Thyroid gland (tissue), 4 donors: ENCODE measurements at regions not wholly inside any gene's neighbourhood (a gene's known extent, or its start where the extent isn't known, plus 50 kb on each side); places are given as distances from the start of the nearest gene placed in this dataset.
"Not testable (repeated sequence)": the region's sequence is repeated elsewhere in the genome, so short reads cannot be mapped to it uniquely, and the experiment has no call there.

Experiments
- DNase-seq, 2 donors: peaks; one replicate each; pipeline ENCODE4 v3.0.0-alpha.2; 2019
- H3K27ac ChIP-seq, 3 donors: fragments of 200-600 bp; sonication (generic); 1 replicate in 2 of 3; 2 replicates in 1 of 3; pipeline ENCODE4 v1.5.1; 2016 to 2019; ENCODE audit warnings: mild to moderate bottlenecking in 1 of 3, moderate library complexity in 1 of 3
- H3K27me3 ChIP-seq: fragments of 200-600 bp; sonication (generic); one replicate; pipeline ENCODE4 v1.5.1; 2019
- H3K36me3 ChIP-seq, 2 donors: fragments of 200-600 bp; sonication (generic); one replicate each; pipeline ENCODE4 v1.5.1; 2016 to 2019
- H3K4me1 ChIP-seq, 2 donors: fragments of 200-600 bp; sonication (generic); one replicate each; pipeline ENCODE4 v1.5.1; 2017 to 2019
- H3K4me3 ChIP-seq, 3 donors: fragments of 200-600 bp; sonication (generic); replicated peaks in 1 of 3; 1 replicate in 2 of 3; 2 replicates in 1 of 3; pipeline ENCODE4 v1.5.1; 2016; ENCODE audit warnings: mild to moderate bottlenecking in 1 of 3
- H3K9me3 ChIP-seq: fragments of 200-600 bp; sonication (generic); one replicate; pipeline ENCODE4 v1.5.1; 2017
- POLR2A ChIP-seq, 2 donors: fragments of 450-650 bp; IDR thresholded peaks; one replicate each; pipeline ENCODE4 v1.6.1; 2017; ENCODE audit warnings: antibody characterized with exemption in 2 of 2, mild to moderate bottlenecking in 2 of 2, moderate library complexity in 1 of 2
- WGBS, 2 donors: methylation state at CpG; one replicate each; pipeline ENCODE4 v1.1.5; 2017; 5-methylcytosine and 5-hydroxymethylcytosine counted together
- intact Hi-C: fragments of 100-400 bp; cut with DNase I; formaldehyde crosslinking; loops from one replicate; pipeline ENCODE4 v1.15.1; 2023
- TF ChIP-seq, protein P1 (sequence below), 6 experiments: fragments of 200-600 bp in 3 of 6; fragments of 450-650 bp in 3 of 6; sonication (generic) in 3 of 6; IDR thresholded peaks; one replicate each; pipeline ENCODE4 v1.5.1; 2016 to 2019; ENCODE audit warnings: antibody characterized with exemption in 6 of 6, mild to moderate bottlenecking in 2 of 6, inconsistent platforms in 1 of 6, moderate library complexity in 1 of 6

DNA sequence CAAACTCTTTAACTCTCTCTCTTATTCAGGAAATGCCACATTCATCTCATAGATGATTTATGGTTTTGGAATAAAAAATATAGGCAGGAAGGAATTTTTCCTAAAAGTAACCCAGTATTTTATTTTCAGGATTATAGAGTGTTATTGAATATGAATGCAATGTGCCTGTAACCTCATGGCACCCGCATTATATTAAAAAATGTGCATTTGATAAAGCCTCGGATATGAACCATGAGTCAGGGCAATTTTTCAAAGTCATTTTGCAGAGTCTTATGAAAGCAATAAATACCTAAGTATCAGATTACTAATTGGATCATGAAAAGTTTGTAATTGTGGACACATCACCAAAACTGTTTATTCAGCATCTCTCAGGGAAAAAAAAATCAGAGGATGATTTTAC is 573.8 kb downstream of the TSN start:
- no peaks in the 10 kb centered on the region for H3K9me3 ChIP-seq
- TF ChIP-seq POLR2A (IDR thresholded peaks at IDR 0.05): no peak
- TF ChIP-seq, protein P1, sequence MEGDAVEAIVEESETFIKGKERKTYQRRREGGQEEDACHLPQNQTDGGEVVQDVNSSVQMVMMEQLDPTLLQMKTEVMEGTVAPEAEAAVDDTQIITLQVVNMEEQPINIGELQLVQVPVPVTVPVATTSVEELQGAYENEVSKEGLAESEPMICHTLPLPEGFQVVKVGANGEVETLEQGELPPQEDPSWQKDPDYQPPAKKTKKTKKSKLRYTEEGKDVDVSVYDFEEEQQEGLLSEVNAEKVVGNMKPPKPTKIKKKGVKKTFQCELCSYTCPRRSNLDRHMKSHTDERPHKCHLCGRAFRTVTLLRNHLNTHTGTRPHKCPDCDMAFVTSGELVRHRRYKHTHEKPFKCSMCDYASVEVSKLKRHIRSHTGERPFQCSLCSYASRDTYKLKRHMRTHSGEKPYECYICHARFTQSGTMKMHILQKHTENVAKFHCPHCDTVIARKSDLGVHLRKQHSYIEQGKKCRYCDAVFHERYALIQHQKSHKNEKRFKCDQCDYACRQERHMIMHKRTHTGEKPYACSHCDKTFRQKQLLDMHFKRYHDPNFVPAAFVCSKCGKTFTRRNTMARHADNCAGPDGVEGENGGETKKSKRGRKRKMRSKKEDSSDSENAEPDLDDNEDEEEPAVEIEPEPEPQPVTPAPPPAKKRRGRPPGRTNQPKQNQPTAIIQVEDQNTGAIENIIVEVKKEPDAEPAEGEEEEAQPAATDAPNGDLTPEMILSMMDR (IDR thresholded peaks at IDR 0.05): no peak
- DNase-seq: no peak
- 82% methylated on average over 2 of the region's 2 CpGs for WGBS, 2 donors
- H3K4me3 ChIP-seq: no peak overlapping the region
- intact Hi-C loops: no loop called here
- no peaks in the 10 kb centered on the region for H3K27me3 ChIP-seq
- H3K27ac ChIP-seq: no peak overlapping the region
- H3K4me1 ChIP-seq: no peaks in the 10 kb centered on the region
- no peaks in the 10 kb centered on the region for H3K36me3 ChIP-seq

DNA sequence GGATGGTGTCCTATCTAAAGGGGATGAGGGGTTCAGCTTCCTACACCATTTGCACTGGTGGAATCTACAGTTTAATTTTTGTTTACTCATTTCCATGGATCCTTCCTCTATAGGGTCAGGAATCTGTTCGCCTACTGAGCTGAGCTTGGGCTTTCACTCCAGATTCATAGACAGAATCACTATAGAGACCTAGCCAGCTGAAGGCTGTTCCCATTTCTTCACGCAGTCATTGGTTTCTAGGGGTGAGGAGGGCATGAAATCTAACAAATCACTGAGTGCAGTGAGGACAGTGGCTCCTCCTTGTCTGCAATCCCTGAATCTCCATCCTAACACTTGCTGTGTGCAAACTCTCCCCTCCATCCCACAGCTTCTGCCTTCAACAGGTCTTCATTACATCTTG is 578.5 kb downstream of the TSN start:
- 82 to 89% methylated on average over 2 of the region's 2 CpGs for WGBS, 2 donors
- TF ChIP-seq POLR2A (IDR thresholded peaks at IDR 0.05): no peak
- TF ChIP-seq, protein P1 (IDR thresholded peaks at IDR 0.05): no peak
- Histone ChIP-seq H3K9me3 (no peaks in the 10 kb centered on the region), H3K27me3 (no peaks in the 10 kb centered on the region), H3K4me3 (no peak overlapping the region), H3K36me3 (no peaks in the 10 kb centered on the region), H3K27ac (no peak overlapping the region), H3K4me1 (no peaks in the 10 kb centered on the region)
- intact Hi-C loops: no loop called here
- no peak for DNase-seq

DNA sequence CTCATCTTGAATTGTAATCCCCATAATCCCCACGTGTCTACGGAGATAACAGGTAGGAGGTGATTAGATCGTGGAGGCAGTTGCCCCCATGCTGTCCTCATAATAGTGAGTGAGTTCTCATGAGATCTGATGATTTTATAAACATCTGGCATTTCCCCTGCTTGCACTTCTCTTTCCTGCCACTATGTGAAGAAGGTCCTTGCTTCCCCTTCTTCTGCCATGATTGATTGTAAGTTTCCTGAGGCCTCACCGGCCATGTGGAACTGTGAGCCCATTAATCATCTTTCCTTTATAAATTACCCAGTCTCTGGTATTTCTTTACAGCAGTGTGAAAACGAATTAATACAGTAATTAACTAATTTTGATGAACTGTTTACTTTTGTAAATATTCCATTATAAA is 582.5 kb downstream of the TSN start:
- H3K27ac ChIP-seq: no peak overlapping the region
- no peak for DNase-seq
- intact Hi-C loops: no loop called here
- H3K4me3 ChIP-seq: no peak overlapping the region
- no peaks in the 10 kb centered on the region for H3K9me3 ChIP-seq
- no peaks in the 10 kb centered on the region for H3K4me1 ChIP-seq
- TF ChIP-seq, protein P1 (IDR thresholded peaks at IDR 0.05): no peak
- no peak for TF ChIP-seq POLR2A (IDR thresholded peaks at IDR 0.05)
- no peaks in the 10 kb centered on the region for H3K27me3 ChIP-seq
- no peaks in the 10 kb centered on the region for H3K36me3 ChIP-seq
- WGBS, 2 donors: 79 to 81% methylated on average over 5 of the region's 5 CpGs

DNA sequence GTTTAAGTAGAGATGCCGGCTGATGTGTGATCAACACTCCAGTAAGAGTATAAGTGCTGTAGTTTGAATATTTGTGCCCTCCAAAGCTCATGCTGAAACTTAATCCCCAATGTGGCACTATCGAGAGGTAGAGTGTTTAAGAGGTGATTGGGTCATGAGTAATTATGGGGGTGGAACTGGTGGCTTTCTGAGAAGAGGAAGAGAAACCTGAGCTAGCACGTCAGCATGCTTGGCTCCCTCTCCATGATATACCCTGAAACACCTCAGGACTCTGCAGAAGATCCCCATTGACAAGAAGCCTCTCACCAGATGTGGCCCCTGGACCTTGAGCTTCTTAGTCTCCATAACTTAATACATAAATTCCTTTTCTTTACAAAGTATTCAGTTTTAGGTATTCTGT is 584.8 kb downstream of the TSN start:
- H3K36me3 ChIP-seq: no peaks in the 10 kb centered on the region
- TF ChIP-seq, protein P1 (IDR thresholded peaks at IDR 0.05): no peak
- TF ChIP-seq POLR2A (IDR thresholded peaks at IDR 0.05): no peak
- H3K27ac ChIP-seq: no peak overlapping the region
- no peaks in the 10 kb centered on the region for H3K9me3 ChIP-seq
- H3K4me3 ChIP-seq: no peak overlapping the region
- intact Hi-C loops: no loop called here
- 58 to 65% methylated on average over 3 of the region's 3 CpGs for WGBS, 2 donors
- H3K4me1 ChIP-seq: no peaks in the 10 kb centered on the region
- DNase-seq: no peak
- no peaks in the 10 kb centered on the region for H3K27me3 ChIP-seq

DNA sequence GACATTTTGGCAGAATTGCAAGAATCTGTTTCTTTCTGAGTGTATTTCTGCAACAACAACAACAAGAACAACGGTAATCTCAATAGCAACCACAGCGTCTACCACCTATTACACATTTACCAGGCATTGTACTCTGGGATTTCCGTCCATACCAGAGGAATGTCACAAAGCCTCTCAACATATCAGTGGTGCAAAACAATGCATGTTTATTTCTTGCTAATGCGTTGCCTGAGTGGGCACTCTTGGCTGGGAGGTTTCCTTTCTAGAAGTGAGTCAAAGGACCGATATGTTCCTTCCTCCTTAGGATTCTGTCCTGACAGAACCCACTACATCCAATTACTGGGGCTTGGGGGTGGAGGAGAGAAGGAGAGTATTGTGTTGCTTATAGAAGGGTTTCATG is 585.6 kb downstream of the TSN start:
- TF ChIP-seq, protein P1 (IDR thresholded peaks at IDR 0.05): no peak
- no peak for TF ChIP-seq POLR2A (IDR thresholded peaks at IDR 0.05)
- no peak for DNase-seq
- WGBS, 2 donors: 47 to 63% methylated on average over 5 of the region's 5 CpGs
- H3K36me3 ChIP-seq: no peaks in the 10 kb centered on the region
- H3K4me1 ChIP-seq: no peaks in the 10 kb centered on the region
- no peak overlapping the region for H3K4me3 ChIP-seq
- intact Hi-C loops: no loop called here
- no peak overlapping the region for H3K27ac ChIP-seq
- no peaks in the 10 kb centered on the region for H3K27me3 ChIP-seq
- no peaks in the 10 kb centered on the region for H3K9me3 ChIP-seq

DNA sequence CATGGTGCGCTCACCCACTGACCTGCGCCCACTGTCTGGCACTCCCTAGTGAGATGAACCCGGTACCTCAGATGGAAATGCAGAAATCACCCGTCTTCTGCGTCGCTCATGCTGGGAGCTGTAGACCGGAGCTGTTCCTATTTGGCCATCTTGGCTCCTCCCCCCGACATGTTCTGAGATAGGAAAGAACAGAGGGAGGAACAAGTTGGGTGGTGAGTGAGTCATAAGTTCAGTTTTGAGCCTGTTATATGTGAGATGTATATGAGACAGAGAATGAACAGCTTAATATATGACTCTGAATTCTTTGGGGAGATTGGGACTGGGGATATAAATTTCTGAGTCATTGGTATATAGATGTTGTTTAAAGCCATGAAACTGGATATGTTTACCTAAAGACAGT is 596.7 kb downstream of the TSN start:
- H3K9me3 ChIP-seq, H3K27me3 ChIP-seq, intact Hi-C loops, H3K36me3 ChIP-seq, H3K27ac ChIP-seq, H3K4me3 ChIP-seq, H3K4me1 ChIP-seq, DNase-seq: not testable (repeated sequence)
- WGBS, 2 donors: 81 to 90% methylated on average over 8 of the region's 8 CpGs
